ENCODE measurements at regions not wholly inside any gene's neighbourhood (a gene's known extent, or its start where the extent isn't known, plus 50 kb on each side); places are given as distances from the start of the nearest gene placed in this dataset.
A peak's percentile ranks its signal among the peaks of the same experiment; 100 is the strongest.

GRCh38 chrX:9341291-9342201 is 123.3 kb upstream of the TBL1X start:
- peak overlapping the region in 4 of 5 donors; percentile 55 to 74 (median 72) for H3K27ac ChIP-seq
- no peak for TF ChIP-seq POLR2A (IDR thresholded peaks at IDR 0.05)
- no peak for TF ChIP-seq CTCF (IDR thresholded peaks at IDR 0.05)
- WGBS, 4 donors, result 11 to 21% (median 14%) methylated on average over 15 of the region's 15 CpGs
- no peaks in the 10 kb centered on the region for H3K36me3 ChIP-seq (replicated peaks in 1 of 2)
- peak; percentile 69 to 81 (median 76) for DNase-seq
- peaks cover 4 to 20% of the 10 kb centered on the region in 2 donors for H3K4me1 ChIP-seq (replicated peaks in 1 of 2)
- no peaks in the 10 kb centered on the region for H3K27me3 ChIP-seq
- H3K9me3 ChIP-seq (replicated peaks in 1 of 3), result no peaks in the 10 kb centered on the region
- intact Hi-C loops (cut with DNase I), result loop anchor here (5.0 to 10.0 kb wide), 2 partner anchors 121 to 123 kb away; partner anchors contain the start of gene TBL1X (in 1 of the 2)
- H3K4me3 ChIP-seq, result peak overlapping the region in 1 of 4 donors; percentile 45

DNA sequence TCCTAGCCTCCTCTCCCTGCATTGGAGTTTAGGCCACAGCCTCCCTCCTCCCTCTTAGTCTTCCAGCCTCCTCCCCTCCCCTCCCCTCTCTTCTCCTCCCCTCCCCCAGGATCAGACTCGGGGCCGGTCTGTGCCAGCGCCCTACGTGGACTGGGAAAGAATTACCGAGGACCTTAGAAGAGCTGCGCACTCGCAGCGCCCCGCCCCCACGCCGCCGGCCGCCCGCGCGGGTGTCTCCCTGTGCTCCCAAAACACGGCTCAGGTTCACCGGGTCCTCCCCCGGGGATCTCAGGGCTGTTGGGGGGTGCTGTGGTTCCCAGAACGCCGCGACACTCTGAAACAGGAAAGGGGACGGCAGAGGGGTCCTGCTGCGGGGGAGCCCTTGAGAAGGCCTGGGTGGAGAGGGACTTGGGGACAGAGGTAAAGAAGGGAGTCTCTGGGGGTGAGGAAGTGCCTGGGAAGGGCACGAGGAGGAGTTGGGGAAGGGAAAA is 122.3 kb upstream of the TBL1X start:
- Histone ChIP-seq H3K27ac (peak overlapping the region in 1 of 5 donors; percentile 71), H3K4me3 (peak overlapping the region in 1 of 4 donors; percentile 22), H3K9me3 (replicated peaks in 1 of 3) (no peaks in the 10 kb centered on the region), H3K4me1 (replicated peaks in 1 of 2) (peaks cover 4 to 13% of the 10 kb centered on the region in 2 donors), H3K27me3 (no peaks in the 10 kb centered on the region), H3K36me3 (replicated peaks in 1 of 2) (no peaks in the 10 kb centered on the region)
- peak; percentile 84 to 91 (median 87) for DNase-seq
- WGBS, 4 donors, result 1 to 16% (median 5%) methylated on average over 6 to 25 of the region's 25 CpGs; no CpG with 5 or more reads in 1 of the 4 donors
- intact Hi-C loops (cut with DNase I), result loop anchor here (5.0 to 10.0 kb wide), 2 partner anchors 120 to 122 kb away; partner anchors contain the start of gene TBL1X (in 1 of the 2)
- no peak for TF ChIP-seq CTCF (IDR thresholded peaks at IDR 0.05)
- no peak for TF ChIP-seq POLR2A (IDR thresholded peaks at IDR 0.05)

- no peaks in the 10 kb centered on the region for H3K36me3 ChIP-seq (replicated peaks in 1 of 2)
- no peak for DNase-seq
- 63 to 89% (median 78%) methylated on average over 6 to 7 of the region's 7 CpGs for WGBS, 4 donors
- TF ChIP-seq POLR2A (IDR thresholded peaks at IDR 0.05), result no peak
- TF ChIP-seq CTCF (IDR thresholded peaks at IDR 0.05), result no peak
- H3K27ac ChIP-seq, result no peak overlapping the region
- no peaks in the 10 kb centered on the region for H3K9me3 ChIP-seq (replicated peaks in 1 of 3)
- H3K27me3 ChIP-seq, result no peaks in the 10 kb centered on the region
- no peak overlapping the region for H3K4me3 ChIP-seq
- intact Hi-C loops (cut with DNase I), result loop anchor here (5.0 to 10.0 kb wide), 2 partner anchors 118 to 121 kb away; partner anchors contain the start of gene TBL1X (in 1 of the 2)
- H3K4me1 ChIP-seq (replicated peaks in 1 of 2), result peaks cover 4 to 13% of the 10 kb centered on the region in 2 donors
Observed at GRCh38 chrX:9343971-9344370, 120.9 kb upstream of the TBL1X start.

GRCh38 chrX:9345957-9346356 is 118.9 kb upstream of the TBL1X start:
- Histone ChIP-seq H3K27ac (no peak overlapping the region), H3K4me3 (no peak overlapping the region), H3K9me3 (replicated peaks in 1 of 3) (no peaks in the 10 kb centered on the region), H3K36me3 (replicated peaks in 1 of 2) (no peaks in the 10 kb centered on the region), H3K27me3 (no peaks in the 10 kb centered on the region), H3K4me1 (replicated peaks in 1 of 2) (peaks cover 4 to 10% of the 10 kb centered on the region in 2 donors)
- 87 to 94% (median 91%) methylated on average over 8 of the region's 8 CpGs for WGBS, 4 donors
- intact Hi-C loops (cut with DNase I), result loop anchor here in 1 of 2 donors (10.0 kb wide), 1 partner anchor 119 kb away; the partner anchor contains the start of gene TBL1X
- no peak for DNase-seq
- TF ChIP-seq CTCF (IDR thresholded peaks at IDR 0.05), result no peak
- TF ChIP-seq POLR2A (IDR thresholded peaks at IDR 0.05), result no peak

Measured in adrenal gland (tissue), 9 donors.